ENCODE measurements at regions not wholly inside any gene's neighbourhood (a gene's known extent, or its start where the extent isn't known, plus 50 kb on each side); places are given as distances from the start of the nearest gene placed in this dataset.
A peak's percentile ranks its signal among the peaks of the same experiment; 100 is the strongest.

DNA sequence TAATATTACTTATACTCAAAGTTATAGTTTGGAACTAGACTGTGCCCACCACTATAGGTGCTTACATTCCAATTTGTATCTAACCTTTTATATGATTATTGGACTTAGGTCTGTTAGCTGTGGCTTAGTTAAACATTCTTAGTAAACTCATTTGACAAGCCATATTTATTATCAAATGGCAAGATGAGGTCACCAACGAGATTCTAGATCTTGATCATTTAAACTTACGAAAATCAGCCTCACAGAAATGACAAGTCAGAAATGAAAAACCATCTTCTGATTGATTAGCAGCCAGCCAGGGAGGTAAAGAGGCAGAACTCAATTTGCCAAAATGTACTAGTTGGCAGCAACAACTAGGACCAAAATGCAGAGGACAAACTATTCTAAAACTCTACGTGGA is 100.4 kb upstream of the STK17B start:
- Histone ChIP-seq H3K4me2 (ENCODE audit: low read length) (no peak overlapping the region), H3K27ac (ENCODE audit: low read length) (no peak overlapping the region), H4K20me1 (ENCODE audit: insufficient read depth, low read length) (no peaks in the 10 kb centered on the region), H2AFZ (ENCODE audit: low read depth, low read length) (no peak overlapping the region), H3K36me3 (replicated peaks; ENCODE audit: low read depth, low read length) (no peaks in the 10 kb centered on the region), H3K4me3 (ENCODE audit: low read length) (no peak overlapping the region), H3K9me3 (ENCODE audit: insufficient read depth, low read length) (no peaks in the 10 kb centered on the region), H3K27me3 (ENCODE audit: low read depth, low read length) (no peaks in the 10 kb centered on the region), H3K9ac (ENCODE audit: low read length) (no peak overlapping the region), H3K79me2 (ENCODE audit: low read length) (no peaks in the 10 kb centered on the region), H3K4me1 (ENCODE audit: low read length) (peaks cover 44% of the 10 kb centered on the region)
- TF ChIP-seq, protein P1, sequence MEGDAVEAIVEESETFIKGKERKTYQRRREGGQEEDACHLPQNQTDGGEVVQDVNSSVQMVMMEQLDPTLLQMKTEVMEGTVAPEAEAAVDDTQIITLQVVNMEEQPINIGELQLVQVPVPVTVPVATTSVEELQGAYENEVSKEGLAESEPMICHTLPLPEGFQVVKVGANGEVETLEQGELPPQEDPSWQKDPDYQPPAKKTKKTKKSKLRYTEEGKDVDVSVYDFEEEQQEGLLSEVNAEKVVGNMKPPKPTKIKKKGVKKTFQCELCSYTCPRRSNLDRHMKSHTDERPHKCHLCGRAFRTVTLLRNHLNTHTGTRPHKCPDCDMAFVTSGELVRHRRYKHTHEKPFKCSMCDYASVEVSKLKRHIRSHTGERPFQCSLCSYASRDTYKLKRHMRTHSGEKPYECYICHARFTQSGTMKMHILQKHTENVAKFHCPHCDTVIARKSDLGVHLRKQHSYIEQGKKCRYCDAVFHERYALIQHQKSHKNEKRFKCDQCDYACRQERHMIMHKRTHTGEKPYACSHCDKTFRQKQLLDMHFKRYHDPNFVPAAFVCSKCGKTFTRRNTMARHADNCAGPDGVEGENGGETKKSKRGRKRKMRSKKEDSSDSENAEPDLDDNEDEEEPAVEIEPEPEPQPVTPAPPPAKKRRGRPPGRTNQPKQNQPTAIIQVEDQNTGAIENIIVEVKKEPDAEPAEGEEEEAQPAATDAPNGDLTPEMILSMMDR (IDR thresholded peaks at IDR 0.05; ENCODE audit: low read depth, low read length) = no peak
- TF ChIP-seq EZH2phosphoT487 (IDR thresholded peaks at IDR 0.05; ENCODE audit: low read depth) = no peak

DNA sequence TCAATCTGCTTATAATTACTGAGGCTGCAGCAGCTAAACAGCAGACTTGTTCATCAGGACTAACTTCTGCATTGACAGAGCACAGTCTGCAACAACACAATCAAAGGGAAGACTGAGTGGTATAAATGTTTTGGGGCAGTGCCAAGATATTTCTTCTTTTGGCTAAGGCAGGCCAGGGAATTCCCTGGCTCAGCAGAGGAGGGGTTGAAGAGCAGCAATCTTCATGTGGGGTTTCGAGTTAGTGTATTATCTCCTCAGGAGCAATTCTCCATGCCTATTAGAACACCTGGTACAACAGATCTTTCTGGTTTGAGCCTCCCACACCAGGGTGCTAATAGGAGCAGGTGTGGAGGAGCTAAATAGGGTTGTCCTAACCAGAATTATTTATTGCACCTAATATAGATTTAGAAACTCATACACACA is 103.0 kb upstream of the STK17B start:
- TF ChIP-seq EZH2phosphoT487 (IDR thresholded peaks at IDR 0.05; ENCODE audit: low read depth) = no peak
- TF ChIP-seq, protein P1 (IDR thresholded peaks at IDR 0.05; ENCODE audit: low read depth, low read length) = no peak
- Histone ChIP-seq H3K36me3 (replicated peaks; ENCODE audit: low read depth, low read length) (no peaks in the 10 kb centered on the region), H2AFZ (ENCODE audit: low read depth, low read length) (no peak overlapping the region), H3K4me1 (ENCODE audit: low read length) (peaks cover 25% of the 10 kb centered on the region), H3K79me2 (ENCODE audit: low read length) (no peaks in the 10 kb centered on the region), H3K27me3 (ENCODE audit: low read depth, low read length) (no peaks in the 10 kb centered on the region), H3K9me3 (ENCODE audit: insufficient read depth, low read length) (no peaks in the 10 kb centered on the region), H4K20me1 (ENCODE audit: insufficient read depth, low read length) (no peaks in the 10 kb centered on the region), H3K9ac (ENCODE audit: low read length) (no peak overlapping the region), H3K4me3 (ENCODE audit: low read length) (no peak overlapping the region), H3K4me2 (ENCODE audit: low read length) (no peak overlapping the region), H3K27ac (ENCODE audit: low read length) (no peak overlapping the region)

DNA sequence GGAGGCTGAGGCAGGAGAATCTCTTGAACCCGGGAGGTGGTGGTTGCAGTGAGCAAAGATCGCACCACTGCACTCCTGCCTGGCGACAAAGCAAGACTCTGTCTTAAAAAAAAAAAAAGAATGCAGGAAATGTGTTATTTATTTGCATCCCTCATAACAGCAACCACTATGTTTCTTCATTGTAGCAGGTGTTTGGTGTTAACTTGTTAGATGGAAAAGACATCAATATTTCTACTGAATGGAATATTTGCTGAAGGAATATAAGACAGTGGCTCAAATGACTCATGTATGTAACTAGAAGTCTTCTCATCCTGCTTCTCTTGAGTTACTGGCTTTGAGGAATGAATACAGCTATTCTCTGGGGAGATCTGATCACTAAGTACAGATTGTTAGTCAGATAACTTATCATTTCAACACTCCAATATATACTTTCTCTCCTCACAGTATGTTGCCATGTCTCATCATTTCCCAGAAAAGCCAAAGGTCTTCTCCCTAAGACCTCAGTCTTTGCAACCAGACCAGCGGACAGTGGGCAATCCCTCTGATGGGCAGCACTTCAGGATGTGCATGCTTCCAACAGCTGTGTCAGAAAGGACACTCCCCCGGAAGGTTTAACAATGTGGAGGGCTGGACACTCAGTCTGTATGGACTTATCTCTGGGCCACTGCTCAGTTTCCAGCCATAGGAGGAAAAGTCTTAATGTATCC is 104.4 kb upstream of the STK17B start:
- Histone ChIP-seq H3K4me3 (ENCODE audit: low read length) (no peak overlapping the region), H3K27ac (ENCODE audit: low read length) (no peak overlapping the region), H3K9ac (ENCODE audit: low read length) (no peak overlapping the region), H3K4me1 (ENCODE audit: low read length) (peaks cover 19% of the 10 kb centered on the region), H3K4me2 (ENCODE audit: low read length) (peak overlapping the region; percentile 32), H4K20me1 (ENCODE audit: insufficient read depth, low read length) (no peaks in the 10 kb centered on the region), H3K36me3 (replicated peaks; ENCODE audit: low read depth, low read length) (no peaks in the 10 kb centered on the region), H3K27me3 (ENCODE audit: low read depth, low read length) (no peaks in the 10 kb centered on the region), H2AFZ (ENCODE audit: low read depth, low read length) (no peak overlapping the region), H3K79me2 (ENCODE audit: low read length) (no peaks in the 10 kb centered on the region), H3K9me3 (ENCODE audit: insufficient read depth, low read length) (no peaks in the 10 kb centered on the region)
- TF ChIP-seq EZH2phosphoT487 (IDR thresholded peaks at IDR 0.05; ENCODE audit: low read depth) = no peak
- TF ChIP-seq, protein P1 (IDR thresholded peaks at IDR 0.05; ENCODE audit: low read depth, low read length) = no peak

DNA sequence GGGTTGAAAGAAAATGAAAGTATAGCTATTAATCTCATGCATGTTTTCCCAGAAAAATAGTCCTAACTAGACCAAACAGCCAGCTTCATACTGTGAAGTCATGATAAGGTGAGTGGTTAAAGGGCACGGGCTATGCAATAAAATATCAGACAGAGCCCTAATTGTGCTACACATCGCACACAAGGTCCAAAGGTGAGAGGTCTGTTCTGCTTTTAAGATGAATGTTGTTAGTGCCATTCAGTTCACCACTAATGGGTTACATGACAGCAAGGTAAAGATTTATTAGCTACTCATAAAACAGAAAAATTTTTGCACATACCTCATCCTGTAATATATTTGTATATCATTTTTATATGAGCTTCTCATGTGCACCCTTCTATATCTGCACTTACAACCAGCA is 105.0 kb upstream of the STK17B start:
- Histone ChIP-seq H2AFZ (ENCODE audit: low read depth, low read length) (no peak overlapping the region), H3K9ac (ENCODE audit: low read length) (no peak overlapping the region), H3K27me3 (ENCODE audit: low read depth, low read length) (no peaks in the 10 kb centered on the region), H3K4me3 (ENCODE audit: low read length) (no peak overlapping the region), H3K79me2 (ENCODE audit: low read length) (no peaks in the 10 kb centered on the region), H3K36me3 (replicated peaks; ENCODE audit: low read depth, low read length) (no peaks in the 10 kb centered on the region), H4K20me1 (ENCODE audit: insufficient read depth, low read length) (no peaks in the 10 kb centered on the region), H3K27ac (ENCODE audit: low read length) (no peak overlapping the region), H3K9me3 (ENCODE audit: insufficient read depth, low read length) (no peaks in the 10 kb centered on the region), H3K4me2 (ENCODE audit: low read length) (peak overlapping the region; percentile 32), H3K4me1 (ENCODE audit: low read length) (peaks cover 19% of the 10 kb centered on the region)
- TF ChIP-seq, protein P1 (IDR thresholded peaks at IDR 0.05; ENCODE audit: low read depth, low read length) = no peak
- TF ChIP-seq EZH2phosphoT487 (IDR thresholded peaks at IDR 0.05; ENCODE audit: low read depth) = no peak

Measured in OCI-LY3 (cell line).